ENCODE measurements at regions not wholly inside any gene's neighbourhood (a gene's known extent, or its start where the extent isn't known, plus 50 kb on each side); places are given as distances from the start of the nearest gene placed in this dataset.
"Not testable (repeated sequence)": the region's sequence is repeated elsewhere in the genome, so short reads cannot be mapped to it uniquely, and the experiment has no call there.

- DNase-seq (ENCODE audit: low read depth, low spot score), result no peak
Measured at GRCh38 chr17:72446118-72446517, 325.3 kb downstream of the SOX9 start.

- no peak for DNase-seq (ENCODE audit: low read depth, low spot score)
Measured at GRCh38 chr17:72446525-72447250, 325.9 kb downstream of the SOX9 start.

GRCh38 chr17:72447251-72447640 is 326.4 kb downstream of the SOX9 start:
- DNase-seq (ENCODE audit: low read depth, low spot score), result no peak

GRCh38 chr17:72448019-72448418 is 327.2 kb downstream of the SOX9 start:
- DNase-seq (ENCODE audit: low read depth, low spot score), result no peak

DNA sequence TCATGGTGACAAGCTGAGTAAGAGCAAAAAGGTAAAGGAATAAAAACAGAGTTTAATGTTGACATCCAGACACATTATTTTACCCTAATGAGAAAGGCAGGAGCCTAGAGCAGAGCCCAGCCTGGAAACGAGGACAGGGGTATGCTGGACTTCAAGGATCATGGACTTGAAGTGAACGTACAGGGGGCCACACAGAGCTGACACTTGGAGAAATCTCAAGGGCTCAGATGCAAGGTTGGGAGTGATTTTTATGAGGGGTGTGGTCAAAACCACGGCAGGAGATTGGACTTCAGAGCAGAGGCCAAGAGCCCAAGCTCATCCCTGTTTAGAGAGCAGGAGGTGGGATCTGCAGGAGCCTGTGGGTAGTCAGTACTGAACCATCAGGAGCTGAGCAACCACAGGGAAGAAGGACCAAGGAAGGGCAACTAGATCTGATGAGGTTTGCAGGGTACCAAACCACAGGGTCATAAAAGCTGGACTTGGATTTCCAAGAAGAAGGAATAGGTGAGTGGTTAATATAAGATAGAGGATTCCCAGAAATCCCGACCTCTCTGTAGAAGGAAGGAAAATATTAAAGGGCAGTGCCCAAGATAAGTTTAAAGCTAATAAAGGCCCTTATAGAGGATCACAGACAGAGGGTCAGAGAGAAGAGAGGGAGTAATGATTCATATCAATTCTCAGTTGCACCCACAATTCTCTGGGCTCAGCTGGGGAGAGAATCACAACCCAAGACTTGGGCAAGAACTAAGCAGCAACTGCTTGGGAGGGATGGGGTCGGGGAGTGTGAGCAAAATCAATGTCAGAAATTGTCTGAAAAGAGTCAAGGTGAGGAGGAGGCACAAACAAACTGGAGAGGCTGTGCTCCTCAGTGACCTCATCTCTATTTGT is 331.7 kb downstream of the SOX9 start:
- DNase-seq (ENCODE audit: low read depth, low spot score), result no peak

DNA sequence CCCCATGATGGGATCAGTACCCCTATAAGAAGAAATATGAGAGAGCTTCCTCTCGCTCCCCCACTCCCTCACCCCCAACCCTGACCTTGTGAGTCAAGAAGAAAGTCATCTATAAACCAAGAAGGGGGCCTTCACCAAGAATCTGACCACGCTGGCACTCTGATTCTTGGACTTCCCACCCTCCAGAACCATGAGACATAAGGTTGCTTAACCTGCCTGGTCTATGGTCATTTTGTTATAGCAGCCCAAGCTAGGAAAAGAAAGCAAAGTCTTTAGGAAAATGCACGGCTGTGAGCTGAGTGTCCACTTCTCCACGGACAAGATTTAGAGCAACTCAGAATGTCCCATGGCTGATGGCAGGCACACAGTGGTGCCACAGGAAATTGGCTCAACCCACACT is 333.5 kb downstream of the SOX9 start:
- no peak for DNase-seq (ENCODE audit: low read depth, low spot score)

GRCh38 chr17:72455562-72455961 is 334.7 kb downstream of the SOX9 start:
- no peak for DNase-seq (ENCODE audit: low read depth, low spot score)

DNA sequence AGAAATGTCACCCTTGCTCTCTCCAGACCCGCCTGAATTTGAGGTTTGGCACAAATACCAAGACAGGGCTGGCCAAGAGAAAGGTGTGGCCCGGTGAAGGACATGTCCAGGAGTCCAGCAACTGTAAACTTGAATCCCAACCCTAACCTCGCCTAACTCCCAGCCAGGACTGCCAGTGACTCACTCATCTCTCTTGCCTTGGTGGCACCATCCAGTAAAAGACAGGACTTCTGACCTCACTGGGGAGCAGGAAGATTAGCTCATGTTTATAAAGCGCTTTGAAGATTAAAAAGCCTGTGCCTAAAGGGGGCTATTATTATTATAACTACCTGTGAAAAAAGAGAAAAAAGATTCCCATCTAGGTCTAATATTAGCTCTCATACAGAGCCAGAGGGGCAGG is 335.3 kb downstream of the SOX9 start:
- no peak for DNase-seq (ENCODE audit: low read depth, low spot score)

- DNase-seq (ENCODE audit: low read depth, low spot score), result no peak
Measured at GRCh38 chr17:72457712-72458111, 336.9 kb downstream of the SOX9 start.

GRCh38 chr17:72458301-72458700 is 337.5 kb downstream of the SOX9 start:
- no peak for DNase-seq (ENCODE audit: low read depth, low spot score)

GRCh38 chr17:72460711-72461110 is 339.9 kb downstream of the SOX9 start:
- DNase-seq (ENCODE audit: low read depth, low spot score), result no peak

GRCh38 chr17:72461757-72462156 is 340.9 kb downstream of the SOX9 start:
- DNase-seq (ENCODE audit: low read depth, low spot score), result no peak

- no peak for DNase-seq (ENCODE audit: low read depth, low spot score)
Measured at GRCh38 chr17:72462407-72462806, 341.6 kb downstream of the SOX9 start.

DNA sequence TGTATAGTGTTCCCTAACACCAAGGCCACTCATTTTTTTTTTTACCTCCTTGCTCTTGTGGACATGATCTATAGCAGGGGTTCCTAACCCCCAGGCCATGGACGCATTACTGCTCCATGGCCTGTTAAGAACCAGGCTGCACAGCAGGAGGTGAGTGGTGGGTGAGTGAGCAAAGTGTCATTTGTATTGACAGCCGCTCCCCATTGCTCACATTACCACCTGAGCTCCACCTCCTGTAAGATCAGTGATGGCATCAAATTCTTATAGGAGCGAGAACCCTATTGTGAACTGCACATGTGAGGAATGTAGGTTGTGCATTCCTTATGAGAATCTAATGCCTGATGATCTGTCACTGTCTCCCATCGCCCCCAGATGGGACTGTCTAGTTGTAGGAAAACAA is 342.0 kb downstream of the SOX9 start:
- DNase-seq (ENCODE audit: low read depth, low spot score), result no peak

DNA sequence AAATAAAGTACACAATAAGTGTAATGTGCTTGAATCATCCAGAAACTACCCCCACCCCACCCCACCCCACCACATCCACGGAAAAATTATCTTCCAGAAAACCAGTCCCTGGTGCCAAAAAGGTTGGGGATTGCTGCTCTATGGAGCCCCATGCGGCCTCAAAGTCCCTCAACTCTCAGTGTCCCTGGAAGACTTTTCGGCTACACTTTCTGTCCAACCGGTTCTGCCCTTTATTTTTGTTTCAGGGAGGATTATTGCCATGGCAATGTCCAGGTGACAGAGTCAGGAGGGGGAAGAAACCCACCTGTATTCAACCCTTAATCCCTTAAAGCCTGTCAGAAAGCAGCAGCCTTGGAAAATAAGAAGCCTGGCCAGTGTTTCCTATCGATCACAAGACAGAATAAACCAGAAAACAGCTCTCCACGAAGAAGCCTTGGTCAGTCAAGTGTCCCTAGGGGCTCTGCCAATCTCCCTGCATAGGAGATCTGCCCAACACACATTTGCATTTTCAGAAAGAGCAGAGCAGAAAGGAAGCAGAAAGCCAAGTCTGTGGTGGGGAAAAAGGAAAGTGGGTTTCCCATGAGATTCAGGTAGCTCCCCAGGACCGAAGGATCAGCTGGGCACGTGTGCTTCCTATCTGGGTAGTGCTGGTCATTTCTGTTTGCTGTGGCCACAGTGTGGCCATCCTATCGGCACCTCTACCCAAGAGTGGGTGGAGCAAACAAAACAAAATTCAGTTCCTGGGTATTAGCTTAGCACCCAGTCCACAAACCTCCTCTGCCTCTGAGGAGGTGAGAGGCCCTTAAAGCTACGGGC is 342.7 kb downstream of the SOX9 start:
- DNase-seq (ENCODE audit: low read depth, low spot score), result no peak

DNA sequence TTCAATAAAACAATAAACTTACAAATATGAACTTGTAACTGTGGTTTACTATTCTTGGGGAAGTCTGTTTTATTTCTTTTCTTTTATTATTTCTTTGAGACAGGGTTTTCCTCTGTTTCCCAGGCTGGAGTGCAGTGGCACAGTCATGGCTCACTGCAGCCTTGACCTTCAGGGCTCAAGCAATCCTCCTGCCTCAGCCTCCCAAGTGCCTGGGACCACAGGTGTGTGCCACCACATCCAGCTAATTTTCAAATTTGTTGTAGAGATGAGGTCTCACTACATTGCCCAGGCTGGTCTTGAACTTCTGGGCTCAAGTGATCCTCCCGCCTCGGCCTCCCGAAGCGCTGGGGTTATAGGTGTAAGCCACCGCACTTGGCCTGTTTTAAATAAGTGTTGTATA is 343.4 kb downstream of the SOX9 start:
- not testable (repeated sequence) for DNase-seq (ENCODE audit: low read depth, low spot score)

DNA sequence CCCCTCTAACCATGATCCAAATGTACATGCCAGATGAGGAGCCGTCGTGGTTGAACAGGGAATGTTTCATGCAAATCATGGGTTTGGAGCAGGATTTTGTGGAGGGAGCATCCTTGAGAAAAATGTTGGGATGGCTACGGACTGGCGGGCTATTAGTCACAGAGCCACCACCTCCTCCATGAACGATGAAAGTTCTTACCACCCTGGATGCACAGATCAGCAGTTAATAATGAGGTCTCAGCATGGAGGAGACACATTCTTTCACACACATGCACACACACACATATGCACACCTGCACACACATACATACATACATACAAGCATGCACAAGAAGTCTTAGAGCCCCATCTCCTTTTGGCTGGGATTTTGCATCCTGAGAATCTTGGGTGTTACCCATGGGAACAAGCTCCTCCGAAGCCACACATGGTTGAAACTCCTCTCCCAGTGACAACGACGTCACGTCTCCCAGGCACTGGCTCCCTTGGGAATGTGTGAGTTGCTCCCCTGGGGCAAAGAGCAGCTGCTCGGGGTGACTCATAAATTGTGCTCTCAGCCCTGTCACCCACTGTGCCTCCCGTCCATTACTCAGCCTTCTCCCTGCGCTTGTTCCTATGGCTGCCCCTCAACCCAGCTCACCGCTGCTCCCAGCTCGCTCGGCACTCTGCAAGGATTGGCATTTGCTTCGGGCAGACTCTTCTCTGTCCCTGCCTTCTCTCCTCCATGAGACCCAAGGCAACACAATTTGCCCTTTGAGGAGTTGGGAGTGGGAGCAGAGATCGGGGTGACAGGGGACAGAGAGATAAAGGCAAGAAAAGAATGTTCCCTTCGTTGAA is 344.6 kb downstream of the SOX9 start:
- no peak for DNase-seq (ENCODE audit: low read depth, low spot score)

DNA sequence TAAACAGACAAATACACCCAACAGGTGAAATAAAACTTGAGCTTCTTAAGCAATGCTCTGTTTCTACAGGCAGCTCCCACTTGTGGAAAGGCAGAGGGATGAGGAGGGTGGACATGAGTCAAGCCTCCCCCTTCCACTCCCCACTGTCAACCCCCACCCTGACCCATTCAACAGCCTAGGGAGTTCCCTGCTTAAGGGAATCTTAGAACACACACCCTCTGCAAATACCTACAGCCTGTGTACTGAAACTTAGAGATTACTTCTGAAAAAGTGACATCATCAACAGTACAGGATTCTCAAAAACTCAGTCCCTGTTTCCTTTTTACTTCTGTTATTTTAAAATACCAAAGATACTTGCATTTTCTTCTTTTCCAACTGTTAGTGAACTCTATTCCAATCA is 345.4 kb downstream of the SOX9 start:
- DNase-seq (ENCODE audit: low read depth, low spot score), result no peak

DNA sequence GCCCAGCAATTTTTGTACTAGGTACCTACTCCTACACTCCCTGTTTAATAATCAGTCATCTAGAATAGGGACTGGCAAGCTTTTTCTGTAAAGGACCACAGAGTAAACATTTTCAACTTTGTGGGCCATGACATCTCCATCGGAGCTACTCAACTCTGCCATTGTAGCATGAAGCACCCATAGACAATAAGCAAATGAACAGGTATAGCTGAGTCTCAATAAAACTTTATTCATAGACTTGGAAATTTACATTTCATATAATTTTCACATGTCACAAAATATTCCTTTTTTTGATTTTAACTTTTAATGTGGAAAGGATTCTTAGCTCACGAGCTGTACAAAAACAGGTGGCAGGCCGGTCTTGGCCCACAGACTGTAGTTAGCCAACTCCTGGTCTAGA is 345.8 kb downstream of the SOX9 start:
- no peak for DNase-seq (ENCODE audit: low read depth, low spot score)

GRCh38 chr17:72467841-72468653 is 347.2 kb downstream of the SOX9 start:
- no peak for DNase-seq (ENCODE audit: low read depth, low spot score)

Data from pulmonary artery endothelial cell (primary cell).